ENCODE measurements at regions not wholly inside any gene's neighbourhood (a gene's known extent, or its start where the extent isn't known, plus 50 kb on each side); places are given as distances from the start of the nearest gene placed in this dataset.
"Not testable (repeated sequence)": the region's sequence is repeated elsewhere in the genome, so short reads cannot be mapped to it uniquely, and the experiment has no call there.

DNA sequence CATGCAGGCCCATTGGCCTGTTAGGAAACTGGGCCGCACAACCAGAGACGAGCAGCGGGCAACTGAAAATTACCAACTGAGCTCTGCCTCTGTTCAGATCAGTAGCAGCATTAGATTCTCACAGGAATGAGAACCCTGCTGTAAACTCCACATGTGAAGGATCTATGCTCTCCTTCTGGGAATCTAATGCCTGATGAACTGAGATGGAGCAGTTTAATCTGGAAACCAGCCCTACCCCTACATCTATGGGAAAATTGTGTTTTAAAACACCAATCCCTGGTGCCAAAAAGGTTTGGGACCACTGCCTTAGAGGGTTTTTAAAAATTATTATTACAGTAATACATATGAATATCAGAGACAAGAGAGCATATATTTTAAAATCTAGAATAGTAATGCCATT lies 1144.5 kb downstream of the FSCB start:
- no peak for DNase-seq

DNA sequence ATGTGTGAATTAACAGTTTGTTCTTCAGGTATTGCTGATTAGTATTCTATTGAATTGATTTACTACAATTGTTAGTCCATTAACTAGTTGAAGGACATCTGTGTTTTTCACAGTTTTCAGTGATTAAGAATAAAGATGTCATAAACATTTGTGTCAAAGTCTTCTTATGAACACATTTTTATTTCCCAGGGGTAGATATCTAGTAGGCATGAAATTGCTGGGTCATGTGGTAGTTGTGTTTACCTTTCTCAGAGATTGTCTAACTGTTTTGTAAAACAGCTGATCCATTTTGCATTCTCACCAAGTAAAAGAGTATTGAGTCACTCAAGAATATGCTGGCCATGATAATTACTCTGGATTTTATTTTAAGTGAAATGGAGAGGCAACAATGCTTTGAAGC lies 1145.3 kb downstream of the FSCB start:
- no peak for DNase-seq

DNA sequence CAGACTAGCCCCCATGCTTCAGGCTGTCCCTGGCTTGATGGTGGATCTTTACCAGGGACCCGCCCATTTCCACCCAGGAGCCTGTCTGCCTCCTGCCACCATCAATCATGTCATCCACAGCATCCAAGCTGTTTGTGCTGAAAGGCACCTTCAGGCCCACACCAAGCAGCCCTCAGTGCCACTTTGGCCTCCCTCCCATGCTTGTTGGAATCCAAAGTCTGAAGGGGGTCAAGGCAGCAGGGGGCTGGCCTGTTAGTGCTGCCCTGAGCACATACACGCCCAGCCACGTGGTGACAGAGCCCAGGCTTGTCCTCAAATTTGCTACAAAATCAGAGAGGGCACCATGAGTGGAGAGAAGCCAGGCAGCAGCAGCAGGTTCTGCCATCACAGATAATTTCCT lies 1146.8 kb downstream of the FSCB start:
- DNase-seq, result no peak

DNA sequence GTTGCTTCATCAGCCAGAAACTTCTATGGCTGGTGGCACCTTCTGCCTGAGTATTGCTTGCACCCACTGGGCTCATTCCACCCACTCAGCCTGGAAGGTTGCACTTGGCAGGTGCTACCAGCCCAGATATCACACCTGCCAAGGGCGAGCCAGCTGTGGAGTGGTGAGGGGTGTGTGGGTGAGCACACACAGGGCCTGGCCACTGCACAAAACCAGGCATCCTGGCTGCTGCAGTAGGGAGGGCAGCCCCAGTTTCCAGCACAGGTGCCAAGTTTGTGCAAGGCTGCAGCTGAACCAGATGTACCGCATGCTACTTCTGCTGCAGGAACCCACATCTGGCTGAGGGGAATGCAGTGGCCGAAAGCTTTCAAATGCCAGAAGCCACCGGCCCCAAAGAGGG lies 1147.8 kb downstream of the FSCB start:
- no peak for DNase-seq

DNA sequence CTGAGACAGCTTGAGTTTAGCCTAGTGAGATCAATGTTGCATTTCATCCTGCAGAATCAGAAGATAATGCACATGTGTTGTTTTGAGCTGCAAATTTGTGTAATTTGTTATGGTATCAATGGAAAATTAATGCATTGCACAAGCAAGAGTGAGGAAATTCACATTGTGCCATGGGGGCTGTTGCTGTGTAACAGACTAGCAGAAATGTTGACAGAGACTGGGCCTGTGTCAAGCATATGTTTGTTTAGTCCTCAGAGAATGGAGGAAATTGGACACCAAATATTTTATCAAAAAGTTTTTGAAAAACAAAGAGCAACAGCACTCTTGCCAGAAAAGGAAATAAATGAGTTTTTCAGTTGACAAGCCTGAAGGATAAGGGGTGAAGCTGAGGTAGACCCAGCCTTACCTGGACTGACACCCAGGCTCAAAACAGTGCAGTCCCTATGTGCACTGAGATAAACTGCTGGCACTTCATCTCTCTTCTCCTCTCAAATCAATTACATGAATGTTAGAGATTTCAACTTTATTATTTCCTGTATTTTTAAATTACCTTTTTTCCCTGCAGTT lies 1150.0 kb downstream of the FSCB start:
- no peak for DNase-seq

DNA sequence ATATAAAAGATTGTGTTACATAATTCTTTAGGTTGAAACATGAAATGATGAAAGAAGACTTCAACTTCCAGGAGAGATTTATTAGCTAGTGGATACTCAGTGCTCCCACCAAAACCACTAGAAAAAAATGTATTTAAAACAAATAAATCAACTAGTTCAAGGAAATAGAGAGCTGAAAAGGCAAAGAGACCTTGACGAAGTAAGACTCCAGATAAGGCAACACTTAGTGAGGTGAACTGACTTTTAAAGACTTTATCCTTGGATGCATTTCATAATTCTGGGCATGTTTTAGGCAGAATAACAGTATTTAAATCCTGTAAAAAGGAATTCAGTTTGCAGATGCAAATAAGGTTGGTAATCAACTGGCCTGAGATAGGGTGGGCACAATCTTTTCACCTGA lies 1150.7 kb downstream of the FSCB start:
- DNase-seq, result no peak

DNA sequence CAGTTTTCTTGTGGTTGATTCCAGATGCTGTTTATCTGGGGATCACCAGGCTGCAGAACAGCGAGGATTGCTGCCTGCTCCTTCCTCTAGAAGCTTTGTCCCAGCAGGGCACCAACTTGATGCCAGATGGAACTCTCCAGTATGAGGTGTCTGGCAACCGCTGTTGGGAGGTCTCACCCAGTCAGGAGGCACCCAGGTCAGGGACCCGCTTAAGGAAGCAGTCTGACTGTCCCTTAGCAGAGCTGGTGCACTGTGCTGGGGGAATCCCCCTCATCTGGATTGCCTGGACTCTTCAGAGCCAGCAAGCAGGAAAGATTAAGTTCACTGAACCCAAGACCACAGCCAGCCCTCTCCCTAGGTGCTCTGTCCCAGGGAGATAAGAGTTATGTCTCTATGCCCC lies 1165.2 kb downstream of the FSCB start:
- DNase-seq, result no peak

DNA sequence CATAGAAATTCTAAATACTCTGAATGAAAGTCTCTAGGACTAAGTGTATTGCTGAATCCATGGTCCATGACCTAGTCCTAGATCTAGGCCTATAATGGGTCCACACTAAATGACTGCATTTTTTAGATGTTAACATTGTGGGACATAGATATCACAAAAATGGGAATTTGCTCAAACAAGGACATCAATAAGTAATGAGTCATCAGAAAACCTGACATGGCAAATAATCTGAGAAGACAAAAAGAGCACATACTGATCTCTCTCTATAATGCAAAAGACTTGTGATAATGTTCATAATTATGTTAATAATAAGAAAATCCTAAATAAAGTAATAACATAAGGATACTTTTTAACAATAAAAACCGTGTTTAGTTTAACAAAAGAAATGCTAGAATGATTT lies 1168.4 kb downstream of the FSCB start:
- no peak for DNase-seq

DNA sequence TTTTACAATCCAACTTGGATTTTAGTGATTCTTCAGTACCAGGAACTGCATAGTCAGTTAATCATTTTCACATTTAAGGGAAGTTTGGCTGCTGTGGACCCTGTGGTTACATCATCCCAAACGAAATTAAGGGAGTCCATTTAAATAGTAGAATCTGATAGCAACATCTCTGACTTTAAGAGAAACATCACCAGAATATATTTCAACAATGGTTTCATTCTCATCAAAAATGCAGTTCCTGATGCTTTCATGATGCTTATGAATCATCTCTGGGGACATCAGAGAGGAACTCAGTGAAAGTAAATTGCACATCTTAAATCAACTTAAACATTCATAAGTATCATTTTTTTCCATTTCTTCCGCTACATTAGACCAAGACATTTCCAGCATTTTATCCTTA lies 1170.7 kb downstream of the FSCB start:
- DNase-seq, result no peak

DNA sequence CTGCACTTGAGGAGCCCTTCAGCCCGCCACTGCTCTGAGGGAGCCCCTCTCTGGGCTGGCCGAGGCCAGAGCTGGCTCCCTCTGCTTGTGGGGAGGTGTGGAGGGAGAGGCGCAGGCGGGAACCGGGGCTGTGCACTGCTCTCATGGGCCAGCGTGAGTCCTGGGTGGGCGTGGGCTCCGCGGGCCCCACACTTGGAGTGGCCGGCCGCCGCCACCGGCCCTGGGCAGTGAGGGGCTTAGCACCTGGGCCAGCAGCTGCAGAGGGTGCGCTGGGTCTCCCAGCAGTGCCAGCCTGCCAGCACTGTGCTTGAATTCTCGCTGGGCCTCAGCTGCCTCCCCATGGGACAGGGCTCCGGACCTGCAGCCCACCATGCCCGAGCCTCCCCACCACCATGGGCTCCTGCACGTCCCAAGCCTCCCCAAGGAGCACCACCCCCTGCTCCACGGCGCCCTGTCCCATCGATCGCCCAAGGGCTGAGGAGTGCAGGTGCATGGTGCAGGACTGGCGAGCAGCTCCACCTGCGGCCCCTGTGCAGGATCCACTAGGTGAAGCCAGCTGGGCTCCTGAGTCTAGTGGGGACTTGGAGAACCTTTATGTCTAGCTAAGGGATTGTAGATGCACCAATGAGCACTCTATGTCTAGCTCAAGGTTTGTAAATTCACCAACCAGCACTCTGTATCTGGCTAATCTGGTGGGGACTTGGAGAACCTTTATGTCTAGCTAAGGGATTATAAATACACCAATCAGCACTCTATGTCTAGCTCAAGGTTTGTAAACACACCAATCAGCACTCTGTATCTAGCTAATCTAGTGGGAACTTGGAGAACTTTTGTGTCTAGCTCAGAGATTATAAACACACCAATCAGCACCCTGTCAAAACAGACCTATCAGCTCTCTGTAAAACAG lies 1180.3 kb downstream of the FSCB start:
- DNase-seq, result not testable (repeated sequence)

DNA sequence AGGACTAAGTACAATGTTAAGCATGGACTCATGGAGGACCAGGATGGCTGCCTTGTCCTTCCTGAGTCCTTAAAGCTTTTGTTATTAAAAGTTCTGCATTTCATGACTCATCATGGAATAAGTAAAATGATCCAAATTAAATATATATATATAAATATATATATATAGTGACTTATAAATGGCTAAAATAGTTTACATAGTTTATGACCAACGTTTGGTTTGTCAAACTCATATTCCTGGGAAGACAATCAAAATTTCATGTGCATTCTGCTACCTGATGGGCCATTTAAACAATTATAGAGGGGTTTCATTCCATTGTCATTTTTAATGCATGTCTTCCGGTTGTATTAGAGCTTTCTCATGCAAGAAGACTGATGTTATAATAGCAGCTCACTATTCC lies 1190.7 kb downstream of the FSCB start:
- no peak for DNase-seq

DNA sequence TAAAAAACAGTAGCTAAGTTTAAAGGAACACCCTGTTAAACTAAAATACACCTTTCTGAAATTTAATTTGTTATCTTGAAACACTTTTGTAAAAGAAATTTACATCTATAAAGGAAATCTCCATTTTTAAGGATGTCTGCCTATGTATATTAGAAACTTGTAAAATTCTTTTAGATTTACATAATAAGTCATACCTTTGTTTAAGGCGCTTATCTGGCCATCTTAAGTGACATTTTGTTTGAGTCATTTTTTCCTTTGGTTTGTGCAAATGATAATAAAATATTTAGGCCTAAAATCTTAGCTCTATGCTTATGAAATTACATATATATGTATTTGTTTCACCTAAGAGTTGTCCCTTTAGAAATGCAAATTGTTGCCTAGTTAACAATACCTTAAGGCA lies 1193.4 kb downstream of the FSCB start:
- no peak for DNase-seq

DNA sequence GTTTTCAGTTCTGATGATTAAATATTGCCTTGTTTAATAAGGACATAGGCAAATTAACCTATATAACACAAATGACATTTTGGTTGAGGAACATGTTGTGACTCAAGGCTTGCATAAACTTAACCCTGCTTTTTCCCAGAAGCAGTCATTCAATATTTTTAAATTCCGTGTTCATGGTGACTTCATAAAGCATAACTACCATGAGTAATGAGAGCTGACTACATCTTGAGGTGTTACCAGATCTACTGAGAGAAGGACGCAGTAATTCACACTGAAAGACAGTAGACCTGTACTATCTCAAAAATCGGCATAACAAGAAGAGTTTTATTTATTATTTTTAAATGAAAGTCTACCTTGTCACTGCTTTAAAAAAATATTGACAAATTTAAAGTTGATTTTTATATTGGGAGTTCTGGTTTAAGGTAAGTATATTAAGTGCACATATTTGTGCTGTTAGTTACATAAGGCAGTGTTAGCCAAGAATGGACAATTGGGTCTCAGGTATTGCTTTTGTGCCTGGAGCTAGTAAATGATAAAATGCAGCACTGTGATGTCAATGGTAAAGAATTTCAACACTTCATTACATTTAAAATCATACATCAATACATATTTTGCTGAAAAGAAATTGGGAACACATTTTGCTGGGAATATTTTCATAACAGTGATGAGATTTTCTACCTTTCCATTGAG lies 1198.5 kb downstream of the FSCB start:
- DNase-seq, result no peak

DNA sequence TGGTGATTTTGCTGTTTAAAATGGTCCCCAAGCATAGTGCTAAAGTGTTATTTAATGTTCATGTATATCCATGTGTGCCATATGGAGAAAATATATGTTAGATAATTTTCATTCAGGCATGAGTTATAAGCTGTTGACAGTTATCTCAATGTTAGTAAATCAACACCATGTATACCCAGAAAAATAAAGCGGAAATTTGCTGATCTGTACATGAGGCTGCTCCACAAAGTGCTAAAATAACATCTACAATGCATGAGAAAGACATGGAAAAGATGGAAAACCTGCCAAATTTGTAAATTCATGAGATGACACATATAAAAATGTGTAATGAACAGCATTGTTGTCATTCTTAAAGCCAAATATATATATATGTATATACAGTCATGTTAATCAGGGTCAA lies 1199.2 kb downstream of the FSCB start:
- DNase-seq, result no peak

DNA sequence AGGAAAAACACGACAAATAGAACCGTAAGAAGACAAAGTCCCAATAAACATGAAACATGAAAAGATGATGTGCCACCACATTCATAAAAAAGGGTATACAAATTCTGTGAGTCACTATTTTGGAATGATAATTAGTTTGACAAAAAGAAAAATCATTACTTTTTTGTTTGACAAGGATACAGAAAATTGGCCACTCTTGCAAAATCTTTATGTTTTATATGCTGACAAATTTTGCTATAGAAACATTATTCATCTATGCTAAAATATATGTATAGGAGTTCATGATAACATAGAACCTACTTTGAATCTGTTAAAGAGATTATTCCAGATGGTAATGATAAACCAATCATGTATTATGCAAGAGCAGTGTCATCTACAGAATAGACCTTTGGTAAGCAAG lies 1201.0 kb downstream of the FSCB start:
- no peak for DNase-seq

DNA sequence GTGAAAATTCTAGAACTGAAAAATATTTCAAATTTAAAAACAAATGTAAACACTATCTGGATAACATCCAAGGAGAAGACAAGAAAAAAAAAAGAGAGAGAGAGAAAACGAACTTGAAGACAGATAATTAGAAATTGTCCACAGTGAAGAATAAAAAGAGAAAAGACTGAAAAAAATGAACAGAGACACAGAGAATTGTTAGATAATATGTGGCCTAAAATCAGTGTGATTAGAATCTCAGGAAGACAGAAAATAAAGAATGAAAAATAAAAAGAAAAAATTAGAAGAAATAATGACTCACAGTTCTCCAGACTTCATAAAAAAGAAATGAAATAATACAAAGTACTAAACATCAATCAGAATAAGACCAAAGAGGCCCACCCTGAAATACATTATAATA lies 1209.3 kb downstream of the FSCB start:
- no peak for DNase-seq

DNA sequence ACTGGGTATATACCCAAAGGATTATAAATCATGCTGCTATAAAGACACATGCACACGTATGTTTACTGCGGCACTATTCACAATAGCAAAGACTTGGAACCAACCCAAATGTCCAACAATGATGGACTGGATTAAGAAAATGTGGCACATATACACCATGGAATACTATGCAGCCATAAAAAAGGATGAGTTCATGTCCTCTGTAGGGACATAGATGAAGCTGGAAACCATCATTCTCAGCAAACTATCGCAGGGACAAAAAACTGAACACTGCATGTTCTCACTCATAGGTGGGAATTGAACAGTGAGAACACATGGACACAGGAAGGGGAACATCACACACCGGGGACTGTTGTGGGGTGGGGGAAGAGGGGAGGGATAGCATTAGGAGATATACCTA lies 1211.0 kb downstream of the FSCB start:
- DNase-seq, result not testable (repeated sequence)

DNA sequence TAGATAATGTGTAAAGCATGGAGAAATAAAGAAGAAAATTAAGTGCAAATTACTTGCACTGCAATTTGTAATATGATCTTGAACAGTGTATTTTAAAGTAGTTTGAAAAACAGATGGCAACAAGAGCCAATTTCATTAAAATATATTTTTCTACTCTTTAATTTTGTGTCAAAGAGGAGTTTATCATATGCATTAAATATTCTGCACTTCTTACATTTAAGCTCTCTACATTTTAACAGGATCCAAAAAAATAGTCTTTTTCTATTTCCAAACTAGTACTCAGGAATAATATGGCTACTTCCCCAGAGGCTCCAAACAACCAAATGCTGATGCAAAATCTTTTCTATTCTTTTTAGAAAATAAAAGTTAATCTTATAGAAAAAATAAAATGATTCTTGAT lies 1221.5 kb downstream of the FSCB start:
- DNase-seq, result no peak

DNA sequence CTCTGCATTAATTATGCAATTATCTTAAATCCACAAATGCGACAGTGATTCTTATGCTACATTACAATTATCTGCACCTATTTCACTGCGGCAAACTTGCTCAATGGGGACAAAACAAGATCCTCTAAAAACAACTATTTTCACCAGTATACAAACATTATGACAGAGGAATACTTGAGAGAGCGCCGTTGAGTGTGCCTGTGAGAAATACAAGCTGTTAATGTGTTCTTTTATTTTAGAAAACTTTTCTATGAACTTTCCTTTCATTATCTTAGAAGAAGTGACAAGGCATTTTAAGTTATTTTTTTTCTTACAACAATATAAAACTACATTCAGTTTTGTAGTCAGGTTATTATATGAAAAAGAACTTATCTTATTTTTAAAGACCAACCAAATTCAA lies 1247.0 kb downstream of the FSCB start:
- DNase-seq, result no peak

DNA sequence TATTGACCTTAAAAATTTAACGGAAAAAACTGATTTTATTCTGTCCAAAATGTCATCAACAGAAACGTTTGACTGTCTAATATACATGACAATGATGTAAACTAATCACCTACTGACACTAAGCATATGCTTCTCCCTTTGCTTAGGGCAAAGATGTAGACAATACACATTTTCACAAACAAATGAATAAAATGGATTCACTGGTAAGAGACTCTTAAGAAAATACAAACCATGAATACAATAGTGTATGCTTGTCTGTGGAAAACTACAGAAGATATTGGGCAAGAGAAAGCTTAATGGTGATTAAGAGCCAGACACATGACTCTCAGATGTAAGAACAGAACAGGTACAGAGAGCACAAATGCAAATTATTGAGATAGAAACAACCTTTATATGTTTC lies 1248.7 kb downstream of the FSCB start:
- DNase-seq, result no peak

DNA sequence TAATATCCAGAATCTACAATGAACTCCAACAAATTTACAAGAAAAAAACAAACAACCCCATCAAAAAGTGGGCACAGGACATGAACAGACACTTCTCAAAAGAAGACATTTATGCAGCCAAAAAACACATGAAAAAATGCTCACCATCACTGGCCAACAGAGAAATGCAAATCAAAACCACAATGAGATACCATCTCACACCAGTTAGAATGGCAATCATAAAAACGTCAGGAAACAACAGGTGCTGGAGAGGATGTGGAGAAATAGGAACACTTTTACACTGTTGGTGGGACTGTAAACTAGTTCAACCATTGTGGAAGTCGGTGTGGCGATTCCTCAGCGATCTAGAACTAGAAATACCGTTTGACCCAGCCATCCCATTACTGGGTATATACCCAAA lies 1250.1 kb downstream of the FSCB start:
- DNase-seq, result not testable (repeated sequence)

DNA sequence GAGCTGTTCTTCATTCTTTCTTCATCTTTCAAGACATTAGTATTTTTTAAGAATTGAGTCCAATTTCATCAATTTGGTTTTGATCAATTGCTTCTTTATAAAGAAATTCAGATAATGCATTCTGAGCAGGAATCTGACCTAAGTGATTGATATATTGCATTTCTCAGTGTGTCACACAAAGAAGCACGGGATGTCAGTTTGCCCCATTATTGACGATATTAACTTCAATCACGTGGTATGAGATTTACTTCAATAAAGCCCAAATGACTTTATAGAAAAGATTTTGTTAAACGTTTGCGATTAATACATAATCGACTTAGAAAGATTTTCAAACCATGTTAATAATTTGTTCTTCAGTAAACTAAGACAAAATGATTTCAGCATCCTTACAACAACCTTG lies 1254.2 kb downstream of the FSCB start:
- no peak for DNase-seq

DNA sequence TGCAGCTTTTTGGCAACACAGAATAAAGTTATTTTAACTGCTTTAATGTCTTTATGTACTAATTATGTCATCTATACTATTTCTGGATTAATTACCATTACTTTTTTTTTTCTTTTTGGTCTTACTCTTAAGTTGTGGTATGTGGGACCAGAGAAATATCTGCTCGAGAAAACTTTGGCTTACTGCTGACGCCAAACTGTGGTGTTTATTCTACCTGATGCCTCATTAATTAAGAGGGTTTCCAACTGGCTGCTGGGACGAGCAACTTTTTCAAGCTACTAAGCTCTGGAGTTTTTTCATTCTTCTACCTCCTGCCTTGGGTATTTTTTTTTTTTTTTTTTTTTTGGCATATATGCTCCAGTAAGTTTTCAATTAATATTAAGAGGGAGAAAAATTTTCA lies 1257.5 kb downstream of the FSCB start:
- DNase-seq, result no peak

DNA sequence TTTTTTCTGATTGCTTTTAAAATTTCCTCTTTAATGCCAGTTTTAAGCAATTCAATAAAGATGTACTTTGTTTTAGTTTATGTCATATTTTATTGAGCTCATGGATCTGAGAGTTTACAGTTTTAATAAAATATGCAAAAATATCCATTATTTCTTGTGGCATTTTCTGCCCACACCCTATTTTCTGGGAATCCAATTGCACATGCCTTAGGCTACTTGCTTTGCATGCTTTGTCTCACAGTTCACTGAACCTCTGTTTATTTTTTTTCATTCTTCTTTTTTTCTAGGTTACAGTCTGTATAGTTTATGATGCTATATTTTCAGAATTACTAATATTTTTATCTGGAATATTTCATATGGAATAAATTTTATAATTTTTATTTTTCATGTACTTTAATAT lies 1258.0 kb downstream of the FSCB start:
- no peak for DNase-seq

Measured in stimulated activated CD4-positive, alpha-beta T cell treated with anti-CD3 and anti-CD28 coated beads, Interleukin-4, amount 100 ng/mL, for 1 hour (primary cell).